ENCODE measurements at regions not wholly inside any gene's neighbourhood (a gene's known extent, or its start where the extent isn't known, plus 50 kb on each side); places are given as distances from the start of the nearest gene placed in this dataset.

DNA sequence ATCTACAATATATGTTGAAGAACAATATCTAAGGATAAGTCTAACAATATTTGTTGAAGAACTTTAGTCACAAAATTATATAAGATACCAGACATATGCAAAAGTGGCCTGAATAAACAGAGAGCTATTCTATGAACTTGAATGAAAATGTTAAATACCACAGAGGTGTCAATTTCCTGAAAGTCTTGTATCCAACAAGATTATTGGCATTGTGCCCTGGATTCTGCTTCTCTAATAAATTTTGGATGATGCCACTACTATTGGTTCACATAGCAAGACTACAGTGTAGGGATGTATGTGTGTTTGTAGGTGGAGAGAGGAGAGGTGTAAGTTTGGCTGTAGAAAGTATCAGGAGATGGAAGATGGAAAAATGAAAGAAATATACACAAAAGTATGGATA lies 731.8 kb upstream of the RGMB start:
- TF ChIP-seq JUND (IDR thresholded peaks at IDR 0.05) (no peak), TAF1 (conservative IDR thresholded peaks at IDR 0.05) (no peak), GABPA (IDR thresholded peaks at IDR 0.05 in 1 of 2, conservative IDR thresholded peaks at IDR 0.05 in 1 of 2) (no peak), SP1 (IDR thresholded peaks at IDR 0.05) (no peak), YY1 (IDR thresholded peaks at IDR 0.05) (no peak), FOXA1 (IDR thresholded peaks at IDR 0.05) (no peak), RXRA (IDR thresholded peaks at IDR 0.05) (no peak), EGR1 (IDR thresholded peaks at IDR 0.05; ENCODE audit: low read depth in 2 of 2) (no peak), RAD21 (IDR thresholded peaks at IDR 0.05) (no peak)
- TF ChIP-seq, protein P1, sequence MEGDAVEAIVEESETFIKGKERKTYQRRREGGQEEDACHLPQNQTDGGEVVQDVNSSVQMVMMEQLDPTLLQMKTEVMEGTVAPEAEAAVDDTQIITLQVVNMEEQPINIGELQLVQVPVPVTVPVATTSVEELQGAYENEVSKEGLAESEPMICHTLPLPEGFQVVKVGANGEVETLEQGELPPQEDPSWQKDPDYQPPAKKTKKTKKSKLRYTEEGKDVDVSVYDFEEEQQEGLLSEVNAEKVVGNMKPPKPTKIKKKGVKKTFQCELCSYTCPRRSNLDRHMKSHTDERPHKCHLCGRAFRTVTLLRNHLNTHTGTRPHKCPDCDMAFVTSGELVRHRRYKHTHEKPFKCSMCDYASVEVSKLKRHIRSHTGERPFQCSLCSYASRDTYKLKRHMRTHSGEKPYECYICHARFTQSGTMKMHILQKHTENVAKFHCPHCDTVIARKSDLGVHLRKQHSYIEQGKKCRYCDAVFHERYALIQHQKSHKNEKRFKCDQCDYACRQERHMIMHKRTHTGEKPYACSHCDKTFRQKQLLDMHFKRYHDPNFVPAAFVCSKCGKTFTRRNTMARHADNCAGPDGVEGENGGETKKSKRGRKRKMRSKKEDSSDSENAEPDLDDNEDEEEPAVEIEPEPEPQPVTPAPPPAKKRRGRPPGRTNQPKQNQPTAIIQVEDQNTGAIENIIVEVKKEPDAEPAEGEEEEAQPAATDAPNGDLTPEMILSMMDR (IDR thresholded peaks at IDR 0.05; ENCODE audit: low read depth, low read length, missing input control): no peak
- TF ChIP-seq, protein P2, sequence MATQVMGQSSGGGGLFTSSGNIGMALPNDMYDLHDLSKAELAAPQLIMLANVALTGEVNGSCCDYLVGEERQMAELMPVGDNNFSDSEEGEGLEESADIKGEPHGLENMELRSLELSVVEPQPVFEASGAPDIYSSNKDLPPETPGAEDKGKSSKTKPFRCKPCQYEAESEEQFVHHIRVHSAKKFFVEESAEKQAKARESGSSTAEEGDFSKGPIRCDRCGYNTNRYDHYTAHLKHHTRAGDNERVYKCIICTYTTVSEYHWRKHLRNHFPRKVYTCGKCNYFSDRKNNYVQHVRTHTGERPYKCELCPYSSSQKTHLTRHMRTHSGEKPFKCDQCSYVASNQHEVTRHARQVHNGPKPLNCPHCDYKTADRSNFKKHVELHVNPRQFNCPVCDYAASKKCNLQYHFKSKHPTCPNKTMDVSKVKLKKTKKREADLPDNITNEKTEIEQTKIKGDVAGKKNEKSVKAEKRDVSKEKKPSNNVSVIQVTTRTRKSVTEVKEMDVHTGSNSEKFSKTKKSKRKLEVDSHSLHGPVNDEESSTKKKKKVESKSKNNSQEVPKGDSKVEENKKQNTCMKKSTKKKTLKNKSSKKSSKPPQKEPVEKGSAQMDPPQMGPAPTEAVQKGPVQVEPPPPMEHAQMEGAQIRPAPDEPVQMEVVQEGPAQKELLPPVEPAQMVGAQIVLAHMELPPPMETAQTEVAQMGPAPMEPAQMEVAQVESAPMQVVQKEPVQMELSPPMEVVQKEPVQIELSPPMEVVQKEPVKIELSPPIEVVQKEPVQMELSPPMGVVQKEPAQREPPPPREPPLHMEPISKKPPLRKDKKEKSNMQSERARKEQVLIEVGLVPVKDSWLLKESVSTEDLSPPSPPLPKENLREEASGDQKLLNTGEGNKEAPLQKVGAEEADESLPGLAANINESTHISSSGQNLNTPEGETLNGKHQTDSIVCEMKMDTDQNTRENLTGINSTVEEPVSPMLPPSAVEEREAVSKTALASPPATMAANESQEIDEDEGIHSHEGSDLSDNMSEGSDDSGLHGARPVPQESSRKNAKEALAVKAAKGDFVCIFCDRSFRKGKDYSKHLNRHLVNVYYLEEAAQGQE (IDR thresholded peaks at IDR 0.05): no peak
- TF ChIP-seq, protein P3, sequence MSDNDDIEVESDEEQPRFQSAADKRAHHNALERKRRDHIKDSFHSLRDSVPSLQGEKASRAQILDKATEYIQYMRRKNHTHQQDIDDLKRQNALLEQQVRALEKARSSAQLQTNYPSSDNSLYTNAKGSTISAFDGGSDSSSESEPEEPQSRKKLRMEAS (IDR thresholded peaks at IDR 0.05): no peak

All from liver (tissue), 3 donors.